ENCODE measurements at regions not wholly inside any gene's neighbourhood (a gene's known extent, or its start where the extent isn't known, plus 50 kb on each side); places are given as distances from the start of the nearest gene placed in this dataset.

- DNase-seq = no peak
Observed at GRCh38 chr3:159627634-159628033, 361.0 kb upstream of the IL12A start.

- no peak for DNase-seq
Observed at GRCh38 chr3:159629329-159630084, 359.1 kb upstream of the IL12A start.

DNA sequence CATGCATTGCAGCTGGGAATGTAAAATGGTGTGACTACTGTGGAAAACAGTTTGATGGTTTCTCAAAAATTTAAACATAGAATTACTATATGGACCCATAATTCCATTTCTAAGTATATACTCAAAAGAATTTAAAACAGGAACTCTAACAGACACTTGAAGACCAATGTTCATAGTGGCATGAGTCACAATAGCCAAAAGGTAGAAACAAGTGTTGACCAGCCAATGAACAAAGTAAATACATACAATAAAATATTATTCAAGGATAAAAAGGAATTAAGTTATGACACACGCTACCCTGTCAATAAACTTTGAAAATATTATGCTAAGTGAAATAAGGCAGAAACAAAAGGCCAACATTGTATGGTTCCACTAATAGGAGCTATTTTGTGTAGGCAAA, 357.4 kb upstream of the IL12A start:
- no peak for DNase-seq

- DNase-seq = no peak
Observed at GRCh38 chr3:159632128-159632527, 356.5 kb upstream of the IL12A start.

DNA sequence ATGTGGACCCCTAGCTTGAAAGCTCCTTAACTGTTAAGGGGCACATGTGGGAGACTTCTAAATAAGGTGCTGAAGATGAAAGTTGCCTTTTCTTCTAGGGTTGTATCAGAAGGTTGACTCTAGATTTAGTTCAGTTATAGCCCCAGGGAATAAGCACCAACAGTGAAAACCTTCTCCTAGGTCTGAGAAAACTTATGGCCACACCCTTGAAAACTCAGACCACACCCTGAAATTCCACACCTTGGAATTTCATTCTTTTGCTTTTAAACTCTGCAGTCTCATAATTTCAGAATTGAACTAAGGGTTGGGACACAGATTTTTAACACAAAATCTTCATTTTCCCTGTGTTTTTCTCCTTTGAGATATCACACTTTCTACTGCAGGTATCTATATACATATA, 355.8 kb upstream of the IL12A start:
- no peak for DNase-seq

GRCh38 chr3:159634483-159634882, 354.2 kb upstream of the IL12A start:
- no peak for DNase-seq

DNA sequence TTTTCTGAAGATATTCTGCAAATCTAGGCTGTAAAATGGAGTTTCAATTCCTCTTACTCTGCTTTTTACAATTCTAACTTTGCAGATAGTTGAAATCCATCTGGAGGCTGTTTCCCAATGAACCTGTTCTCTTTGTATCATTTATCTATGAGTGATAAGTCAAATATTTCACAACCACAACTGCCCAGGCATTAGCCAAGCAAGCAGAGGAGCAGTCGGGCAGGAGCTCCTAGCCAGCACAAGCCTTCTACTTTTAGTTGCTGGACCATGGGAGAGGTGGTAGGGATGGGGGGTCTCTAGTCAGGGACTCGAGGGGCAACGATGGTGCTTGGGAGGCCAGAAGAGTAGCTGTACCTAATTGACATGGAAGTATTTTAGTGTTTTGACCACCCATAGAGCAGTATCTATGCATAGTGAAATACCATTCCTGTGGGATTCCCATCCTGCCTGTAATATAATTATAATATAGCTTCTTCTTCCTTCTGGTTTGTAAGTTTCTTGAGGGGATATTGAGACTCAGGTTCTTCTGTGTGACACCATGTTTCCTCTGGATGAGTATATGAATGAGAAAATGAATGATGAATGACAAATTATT, 353.5 kb upstream of the IL12A start:
- DNase-seq = no peak

DNA sequence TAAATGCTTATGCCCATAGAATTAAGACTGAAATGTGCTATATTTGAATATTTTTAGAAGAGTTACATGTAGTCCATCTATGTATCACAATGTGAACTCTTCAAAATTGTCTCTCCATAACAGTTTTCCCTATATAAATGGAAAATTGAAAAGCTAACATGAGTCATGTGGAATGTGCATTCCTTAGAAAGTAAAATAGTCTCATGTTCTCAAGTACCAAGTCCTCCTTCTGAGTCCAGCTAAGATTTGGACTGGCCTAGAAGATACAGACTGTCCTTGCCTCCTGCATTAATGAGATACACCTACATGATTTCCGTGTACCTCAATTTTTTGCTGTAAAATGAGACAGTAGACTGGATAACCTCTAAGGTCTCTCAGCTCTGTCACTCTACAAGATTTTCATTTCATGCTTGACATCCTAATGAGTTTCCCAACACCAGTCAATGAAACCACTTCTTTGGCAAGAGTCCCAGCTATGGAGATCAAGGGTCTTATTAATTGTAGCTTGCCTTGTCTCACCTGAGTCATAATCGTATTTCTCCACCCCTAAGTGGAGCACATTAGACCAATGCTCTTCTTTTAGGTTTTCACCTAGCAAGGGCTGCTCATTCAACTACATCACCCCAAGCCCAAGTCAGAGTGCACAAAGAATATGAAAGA, 350.6 kb upstream of the IL12A start:
- no peak for DNase-seq

- DNase-seq = no peak
Observed at GRCh38 chr3:159640225-159640624, 348.4 kb upstream of the IL12A start.

DNA sequence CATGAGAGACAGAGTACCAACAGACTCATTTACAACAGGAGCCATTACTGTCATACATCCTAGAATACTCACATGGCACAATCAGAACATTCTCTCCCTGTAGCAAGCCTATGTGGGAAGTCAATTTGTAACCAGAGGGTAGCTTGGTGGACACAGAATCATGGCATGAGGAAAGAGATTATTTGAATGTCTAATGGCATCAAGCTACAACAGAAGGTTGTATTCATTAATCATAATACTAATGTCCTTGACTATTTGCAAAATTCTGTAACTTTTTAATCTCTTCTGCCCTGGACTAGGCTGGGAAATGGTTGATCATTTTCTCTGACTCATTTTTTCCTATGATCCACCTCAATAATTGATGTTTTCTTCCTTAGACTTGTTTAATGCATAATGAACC, 345.2 kb upstream of the IL12A start:
- DNase-seq = no peak

DNA sequence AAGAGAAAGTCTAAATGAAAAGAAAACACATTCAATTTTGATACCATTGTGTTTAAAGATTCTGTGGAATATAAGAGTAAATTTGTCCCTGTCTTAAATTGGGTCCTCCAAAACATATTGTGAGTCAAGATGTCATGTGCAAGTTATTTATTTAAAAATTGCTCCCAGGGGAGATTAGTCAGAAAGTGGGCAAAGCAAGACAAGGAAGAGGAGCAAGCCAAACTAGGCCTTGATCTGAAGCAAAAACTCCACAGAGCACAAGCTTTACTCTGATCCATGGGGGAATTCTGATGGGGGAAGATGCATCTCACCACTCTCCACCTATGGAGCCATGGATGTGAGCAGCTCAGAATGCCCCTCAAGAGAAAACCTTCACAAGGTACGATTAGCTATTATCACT, 342.8 kb upstream of the IL12A start:
- no peak for DNase-seq

GRCh38 chr3:159649951-159650350, 338.7 kb upstream of the IL12A start:
- DNase-seq = no peak

- no peak for DNase-seq
Observed at GRCh38 chr3:159650726-159651125, 337.9 kb upstream of the IL12A start.

GRCh38 chr3:159652452-159652851, 336.2 kb upstream of the IL12A start:
- no peak for DNase-seq

DNA sequence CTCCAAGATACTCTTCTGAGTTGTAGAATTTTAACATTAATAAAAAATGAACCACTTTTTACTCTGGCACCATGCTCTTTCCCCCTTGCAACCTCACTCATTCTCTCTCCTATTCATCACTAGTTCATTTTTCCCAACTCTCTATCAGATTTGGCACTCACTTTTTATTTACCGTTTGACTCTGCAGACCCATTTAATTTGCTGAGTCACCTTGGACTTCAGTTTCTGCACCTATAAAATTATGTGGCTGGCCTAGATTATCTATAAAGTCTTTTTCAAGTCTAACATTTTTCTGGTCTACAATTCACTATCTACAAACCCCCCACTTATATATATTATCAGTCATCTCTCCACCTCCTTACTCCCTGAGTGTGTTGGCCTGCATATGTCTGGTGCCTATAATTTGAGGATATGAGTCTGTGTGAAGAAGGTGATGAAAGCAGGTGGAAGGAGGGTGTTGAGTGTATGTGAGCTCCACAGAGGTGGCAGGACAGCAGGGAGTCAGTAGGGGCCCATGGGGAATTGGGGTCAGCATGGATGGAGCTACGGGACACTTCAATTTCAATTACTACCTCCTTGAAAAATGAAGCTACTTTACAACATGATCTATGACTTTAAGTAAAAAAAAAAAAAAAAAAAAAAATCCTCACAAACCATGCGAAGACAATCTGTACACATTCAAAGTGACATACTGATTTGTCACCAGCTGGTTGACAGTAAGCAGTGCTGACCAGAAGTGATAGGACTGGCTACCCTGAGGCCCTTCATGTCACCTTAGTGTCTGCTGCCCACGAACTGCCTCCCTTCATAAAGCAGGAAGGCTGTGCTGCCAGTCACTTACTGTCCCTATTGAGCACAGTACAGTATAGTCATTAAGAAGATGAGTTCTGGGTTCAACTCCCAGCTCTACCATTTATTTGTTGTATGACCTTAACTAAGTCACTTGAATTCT, 334.2 kb upstream of the IL12A start:
- DNase-seq = no peak

- no peak for DNase-seq
Observed at GRCh38 chr3:159655202-159655601, 333.4 kb upstream of the IL12A start.

DNA sequence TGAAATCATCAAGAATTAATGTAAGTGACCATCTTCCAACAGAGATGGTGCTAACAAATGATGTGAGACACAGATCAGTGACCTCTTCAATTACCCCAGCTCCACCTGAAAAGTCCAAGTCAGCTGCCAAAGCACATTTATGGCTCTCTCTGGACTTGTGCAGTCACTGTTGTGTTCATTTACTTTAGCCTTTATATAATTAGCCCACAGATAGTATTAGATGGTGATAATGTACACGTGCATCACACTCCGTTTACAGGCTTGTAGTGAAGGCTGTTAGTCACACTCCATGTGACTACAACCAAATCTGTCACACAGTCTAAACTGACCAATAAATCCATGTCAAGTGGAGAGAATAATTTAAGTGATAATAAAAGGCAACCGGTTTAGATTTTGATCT, 331.5 kb upstream of the IL12A start:
- DNase-seq = no peak

GRCh38 chr3:159657629-159658028, 331.0 kb upstream of the IL12A start:
- no peak for DNase-seq

DNA sequence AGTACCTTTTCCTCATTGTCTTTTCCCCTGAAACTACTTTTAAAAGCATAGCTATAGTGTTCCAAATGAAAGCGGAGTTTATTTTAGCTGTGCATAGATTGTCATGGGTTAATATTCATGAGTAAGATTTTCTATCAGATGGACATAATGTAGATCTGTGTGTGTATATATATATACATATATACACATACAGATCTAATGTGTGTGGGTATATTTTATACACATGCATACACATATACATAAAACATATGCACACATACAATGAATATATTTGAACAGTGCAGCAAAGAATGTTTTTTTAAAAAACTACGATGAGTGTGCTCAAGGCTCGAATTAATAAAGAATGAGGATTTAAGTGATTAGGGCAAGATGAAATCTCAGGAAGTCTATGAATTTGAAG, 328.3 kb upstream of the IL12A start:
- no peak for DNase-seq

GRCh38 chr3:159660901-159661300, 327.7 kb upstream of the IL12A start:
- DNase-seq = no peak

- DNase-seq = no peak
Observed at GRCh38 chr3:159662549-159662948, 326.1 kb upstream of the IL12A start.

DNA sequence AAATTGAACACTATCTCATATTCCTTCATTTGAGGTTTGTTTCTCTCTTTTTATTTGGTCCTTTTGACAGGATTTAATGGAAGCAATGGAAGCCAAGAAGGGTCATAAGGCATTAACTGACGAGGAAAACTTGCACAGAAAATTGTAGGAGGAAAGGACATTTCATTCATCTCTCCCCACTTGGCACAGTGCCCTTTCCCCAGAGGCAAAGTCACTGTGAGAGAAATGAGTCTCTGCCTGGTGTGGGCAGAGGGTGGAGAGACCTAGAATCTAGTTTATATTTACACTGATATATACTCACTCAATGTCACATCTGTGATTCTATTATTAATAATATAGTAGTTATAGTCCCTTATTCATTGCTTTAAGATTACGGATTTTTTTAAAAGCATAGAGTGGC, 324.6 kb upstream of the IL12A start:
- DNase-seq = no peak

DNA sequence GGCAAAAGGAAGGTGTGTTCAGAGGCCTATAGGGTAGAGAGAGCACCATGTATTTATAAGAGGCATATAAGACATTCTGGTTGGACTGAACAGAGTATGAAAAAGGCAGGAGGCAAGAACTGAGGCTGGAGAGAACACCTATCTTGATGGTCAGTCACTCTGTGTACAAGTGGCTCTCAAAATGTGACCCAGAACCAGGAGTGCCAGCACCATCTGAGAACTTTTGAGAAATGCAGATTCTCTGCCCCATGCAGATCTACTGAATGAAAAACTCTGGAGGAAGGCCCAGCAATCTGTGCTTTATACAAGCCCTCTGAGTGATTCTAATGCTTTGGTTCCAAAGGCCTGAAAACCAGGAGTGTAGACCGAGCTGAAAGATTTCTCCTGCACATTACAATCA, 324.0 kb upstream of the IL12A start:
- no peak for DNase-seq
